Erythroblast (primary cell): ENCODE measurements at regions not wholly inside any gene's neighbourhood (a gene's known extent, or its start where the extent isn't known, plus 50 kb on each side); places are given as distances from the start of the nearest gene placed in this dataset.

ENCODE experiments used
- DNase-seq, 2 experiments: peaks; one replicate each; lab custom pipeline; 2025; lab: John Stamatoyannopoulos, UW
- GATA1 ChIP-seq: IDR thresholded peaks from 2 replicates; pipeline ENCODE4 v1.6.1; 2011; ENCODE audit warnings: low read depth, mild to moderate bottlenecking, control low read depth, low read length, moderate library complexity
- POLR2A ChIP-seq: IDR thresholded peaks from 2 replicates; pipeline ENCODE4 v1.6.1; 2011; ENCODE audit warnings: mild to moderate bottlenecking, low read length

DNA sequence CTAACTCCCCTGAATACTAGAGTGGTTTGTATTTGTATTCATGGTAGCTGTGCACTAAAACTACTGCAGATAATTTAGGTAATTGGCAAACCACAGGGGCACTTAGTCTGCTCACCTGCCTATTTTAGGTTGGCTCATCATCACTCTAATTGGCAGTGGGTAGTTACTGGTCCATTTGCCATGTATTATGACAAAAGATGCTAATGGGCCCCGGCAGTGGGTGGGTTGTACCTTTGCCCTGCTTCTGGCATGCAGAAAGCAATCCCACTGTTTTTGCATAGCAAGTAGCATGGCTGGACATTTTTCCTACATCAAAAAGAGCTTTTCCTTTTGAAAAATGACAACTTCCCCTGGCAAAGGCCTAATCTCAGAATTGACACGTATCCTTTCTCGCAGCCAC lies 741.4 kb upstream of the MAP3K7 start:
- DNase-seq = no peak
- TF ChIP-seq POLR2A (no peak), GATA1 (no peak)

DNA sequence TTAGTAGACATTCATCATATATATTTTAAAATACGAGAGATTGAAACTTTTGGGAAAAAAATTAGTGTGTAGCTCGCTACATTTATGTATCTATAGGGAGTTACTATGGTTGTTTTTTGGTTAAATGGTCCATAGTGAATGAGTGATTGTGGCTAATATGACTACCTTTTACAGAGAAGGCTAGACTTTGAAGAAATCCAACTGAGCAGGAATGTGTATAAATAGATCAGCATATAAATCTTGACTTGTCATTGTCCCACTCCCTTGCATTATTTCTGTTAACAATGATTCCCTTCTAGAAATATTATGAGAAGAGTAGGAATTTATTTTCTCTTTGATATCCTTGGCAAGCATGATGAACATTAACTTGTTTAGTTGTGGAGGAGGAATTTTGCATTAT lies 737.8 kb upstream of the MAP3K7 start:
- no peak for TF ChIP-seq POLR2A
- TF ChIP-seq GATA1 = no peak
- no peak for DNase-seq

GRCh38 chr6:91317984-91318383 lies 731.1 kb upstream of the MAP3K7 start:
- TF ChIP-seq POLR2A (no peak), GATA1 (no peak)
- no peak for DNase-seq

DNA sequence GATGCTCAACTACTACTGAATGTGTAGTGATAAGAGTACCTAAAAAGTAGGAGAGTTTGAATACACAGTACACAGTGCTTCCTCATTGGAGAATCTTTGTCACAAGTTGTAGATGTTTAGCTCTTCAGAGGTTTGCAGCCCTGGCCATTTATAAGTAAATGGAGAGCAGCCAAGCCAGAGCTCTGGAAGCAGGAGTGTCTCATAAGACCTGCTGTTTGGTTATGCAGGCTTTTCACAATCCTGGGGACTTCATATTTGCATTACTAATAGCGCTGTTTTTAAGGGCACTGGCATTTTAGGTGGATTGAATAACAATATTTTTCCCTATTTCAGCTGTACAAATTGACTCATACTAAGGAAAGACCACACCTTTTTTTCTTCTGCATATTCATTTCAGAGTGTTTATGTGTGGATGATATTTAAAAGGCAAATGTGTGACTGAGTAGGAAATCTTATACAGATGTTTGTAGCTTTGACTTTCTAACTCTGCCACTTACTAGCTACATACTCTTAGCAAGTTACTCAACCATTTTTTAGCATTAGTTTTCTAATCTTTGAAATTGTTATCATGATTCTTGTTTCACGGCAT lies 730.5 kb upstream of the MAP3K7 start:
- no peak for DNase-seq
- TF ChIP-seq POLR2A (no peak), GATA1 (no peak)

DNA sequence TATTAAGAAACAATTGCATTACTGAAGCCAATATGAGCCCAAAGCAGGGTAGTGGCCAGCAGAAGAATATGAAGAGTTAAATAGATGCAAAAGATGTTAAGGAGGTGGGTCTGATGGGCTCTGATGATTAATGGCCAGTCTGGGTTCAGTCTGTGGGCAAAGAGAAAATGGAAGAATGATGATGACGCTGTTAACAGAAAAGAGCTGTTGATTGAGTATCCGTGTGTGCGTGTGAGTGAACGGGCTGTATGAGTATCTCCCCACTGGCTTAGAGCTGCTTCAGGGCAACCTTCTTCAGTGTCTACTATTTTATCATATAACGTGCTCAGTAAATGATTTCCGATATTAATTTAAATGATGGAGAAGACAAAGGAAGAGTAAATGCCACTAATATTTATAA lies 723.3 kb upstream of the MAP3K7 start:
- no peak for DNase-seq
- TF ChIP-seq POLR2A = no peak
- TF ChIP-seq GATA1 = no peak

DNA sequence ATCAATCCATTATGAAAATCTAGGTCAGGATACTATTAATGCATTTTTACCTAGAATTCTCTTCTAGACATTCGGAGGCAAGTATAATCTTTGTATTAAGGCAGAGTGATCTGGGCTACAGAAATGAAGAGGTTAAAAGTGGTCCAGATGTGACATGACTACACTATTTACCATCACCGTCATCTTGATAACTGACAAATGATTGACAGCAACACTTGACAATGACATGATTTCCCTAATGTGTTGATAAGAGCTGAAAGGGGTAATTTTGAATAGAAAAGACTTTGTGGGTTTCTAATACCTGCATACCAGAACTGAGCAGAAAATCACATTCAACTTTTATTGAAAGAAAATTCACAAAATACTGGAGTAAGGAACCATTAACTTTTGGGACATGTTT lies 718.9 kb upstream of the MAP3K7 start:
- no peak for DNase-seq
- no peak for TF ChIP-seq POLR2A
- no peak for TF ChIP-seq GATA1

DNA sequence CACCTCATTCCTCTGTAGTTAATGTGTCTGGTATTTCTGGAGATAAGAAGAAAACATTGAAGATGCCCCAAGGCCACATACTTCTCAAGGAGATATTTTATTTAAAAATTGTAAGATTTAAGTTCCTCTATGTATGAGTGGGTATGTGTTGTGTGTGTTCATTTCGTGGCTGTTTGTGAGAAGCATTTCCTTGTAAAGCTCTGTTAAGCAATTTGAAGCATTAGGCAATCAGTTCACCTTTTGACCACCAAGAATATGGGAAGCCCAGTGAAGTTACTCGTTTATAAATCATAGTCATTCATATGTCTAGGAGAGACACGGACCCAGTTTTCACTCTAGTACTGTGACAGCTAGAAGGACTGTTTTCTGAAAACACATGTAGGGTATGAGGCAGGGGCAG lies 717.6 kb upstream of the MAP3K7 start:
- no peak for TF ChIP-seq POLR2A
- TF ChIP-seq GATA1 = no peak
- no peak for DNase-seq

- TF ChIP-seq POLR2A = no peak
- no peak for DNase-seq
These were observed 716.5 kb upstream of the MAP3K7 start for GRCh38 chr6:91303326-91303725.

DNA sequence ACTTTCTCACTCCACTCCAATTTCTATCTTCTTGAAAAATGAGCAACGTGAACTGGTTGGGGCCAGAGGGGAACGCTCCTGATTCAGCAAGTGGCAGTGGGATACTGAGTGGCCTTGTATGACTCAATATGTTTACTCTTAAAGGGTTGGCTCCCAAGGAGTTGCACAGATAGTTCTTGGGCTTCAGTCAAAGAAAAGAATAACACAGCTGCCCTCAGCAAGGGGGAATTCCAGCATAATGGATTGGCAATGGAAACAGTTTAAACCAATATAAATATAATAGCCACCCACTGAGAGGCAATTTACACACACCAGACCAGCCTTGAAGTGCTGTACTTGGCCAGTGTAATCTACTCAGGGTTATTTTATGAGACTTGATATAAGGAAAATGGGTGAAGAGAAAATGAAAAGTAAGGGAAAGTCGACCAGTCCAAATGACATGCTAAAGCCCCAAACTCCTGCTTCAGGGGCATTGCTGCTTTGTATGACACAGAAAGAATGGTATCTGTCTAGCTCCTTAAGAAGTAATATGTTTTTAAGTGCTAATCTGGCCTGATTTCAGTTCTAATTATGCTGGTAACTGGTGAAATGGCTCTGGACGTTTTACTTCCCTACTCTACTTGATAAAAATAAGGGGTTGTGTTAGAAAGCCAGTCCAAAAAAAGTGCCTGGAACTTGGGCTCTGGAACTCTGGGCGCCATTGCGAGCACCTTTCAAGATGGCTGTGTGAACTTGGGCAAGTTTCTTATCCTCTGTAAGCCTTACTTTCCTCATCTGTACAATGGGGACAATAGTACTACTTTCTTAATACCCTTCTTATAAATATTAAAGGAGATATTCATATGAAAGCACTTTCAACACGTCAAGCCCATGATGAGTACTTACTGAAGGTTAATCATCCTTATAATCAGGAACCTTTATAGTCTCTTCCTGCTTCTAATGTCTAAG lies 712.9 kb upstream of the MAP3K7 start:
- no peak for DNase-seq
- no peak for TF ChIP-seq GATA1
- TF ChIP-seq POLR2A = no peak

GRCh38 chr6:91298543-91299145 lies 711.8 kb upstream of the MAP3K7 start:
- DNase-seq = no peak
- TF ChIP-seq GATA1 (no peak), POLR2A (no peak)

DNA sequence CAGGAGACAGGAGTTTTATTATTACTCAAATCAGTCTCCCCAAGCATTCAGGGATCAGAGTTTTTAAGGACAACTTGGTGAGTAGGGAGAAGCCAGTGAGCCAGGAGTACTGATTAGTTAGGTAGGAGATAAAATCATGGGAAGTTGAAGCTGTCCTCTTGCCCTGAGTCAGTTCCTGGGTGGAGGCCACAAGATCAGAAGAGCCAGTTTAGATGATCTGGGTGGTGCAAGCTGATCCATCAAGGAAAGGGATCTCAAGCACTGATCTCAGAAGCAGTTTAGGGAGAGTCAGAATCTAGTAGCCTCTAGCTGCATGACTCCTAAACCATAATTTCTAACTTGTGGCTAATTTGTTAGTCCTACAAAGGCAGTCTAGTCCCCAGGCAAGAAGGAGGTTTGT lies 706.5 kb upstream of the MAP3K7 start:
- no peak for DNase-seq
- no peak for TF ChIP-seq GATA1
- no peak for TF ChIP-seq POLR2A

DNA sequence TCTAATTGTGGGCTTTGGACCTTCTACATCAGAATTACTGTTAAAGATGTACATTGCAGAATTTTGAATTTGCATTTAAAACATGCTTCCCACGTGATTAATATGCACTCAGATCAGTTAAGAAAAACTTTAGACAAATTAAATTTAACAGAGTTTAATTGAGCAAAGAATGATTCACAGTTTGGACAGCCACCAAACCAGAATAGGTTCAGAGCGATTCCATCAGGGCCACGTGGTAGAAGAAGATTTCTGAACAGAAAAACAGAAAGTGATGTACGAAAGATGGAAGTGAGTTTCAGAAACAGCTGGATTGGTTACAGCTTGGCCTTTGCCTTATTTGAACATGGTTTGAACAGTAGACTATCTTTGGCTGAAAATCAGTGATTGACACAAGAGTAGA lies 704.2 kb upstream of the MAP3K7 start:
- TF ChIP-seq GATA1 = no peak
- TF ChIP-seq POLR2A = no peak
- DNase-seq = no peak

DNA sequence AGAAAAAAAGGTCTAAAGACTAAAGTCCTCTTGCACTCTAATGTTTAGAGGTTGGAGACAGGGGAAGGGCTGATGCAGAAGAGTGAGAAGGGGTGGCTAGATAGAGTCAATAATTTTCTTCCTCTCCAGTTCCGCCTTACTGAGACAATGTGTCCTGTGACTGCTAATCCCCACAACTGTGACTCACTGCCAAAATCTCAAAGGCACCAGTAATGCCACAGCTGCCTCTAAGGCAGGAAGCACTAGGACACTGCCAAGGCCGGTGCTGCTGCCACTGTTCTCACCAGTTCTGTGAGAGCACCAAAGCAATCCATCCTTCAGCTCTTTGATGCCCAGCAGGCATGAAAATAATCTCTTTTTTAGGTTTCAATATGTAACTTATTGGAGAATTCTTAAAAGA lies 701.9 kb upstream of the MAP3K7 start:
- TF ChIP-seq POLR2A = no peak
- TF ChIP-seq GATA1 = no peak
- DNase-seq = no peak

GRCh38 chr6:91281901-91282300 lies 695.0 kb upstream of the MAP3K7 start:
- TF ChIP-seq POLR2A (no peak), GATA1 (no peak)
- DNase-seq = no peak

- TF ChIP-seq POLR2A (no peak), GATA1 (no peak)
- DNase-seq = no peak
These were observed 693.6 kb upstream of the MAP3K7 start for GRCh38 chr6:91280494-91280830.
